ENCODE measurements at regions not wholly inside any gene's neighbourhood (a gene's known extent, or its start where the extent isn't known, plus 50 kb on each side); places are given as distances from the start of the nearest gene placed in this dataset.

DNA sequence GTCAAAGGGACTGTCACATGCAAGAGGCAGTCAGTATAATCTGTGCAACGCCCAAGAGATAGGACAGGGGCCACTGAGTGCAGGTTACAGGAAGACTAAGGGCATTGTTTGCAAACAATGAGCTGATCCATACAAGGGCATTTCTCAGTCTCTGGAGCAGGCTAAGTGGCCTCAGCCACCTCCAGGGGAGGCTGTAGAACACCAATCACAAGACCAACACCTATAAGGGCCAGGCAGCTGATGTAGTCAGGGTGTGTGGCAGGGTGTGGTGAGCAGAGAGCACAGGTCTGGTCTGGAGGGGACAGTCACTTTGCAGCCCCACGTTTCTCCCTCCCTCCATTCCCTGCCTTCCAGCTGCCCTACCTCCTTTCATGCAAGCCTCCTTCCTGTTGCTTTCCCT lies 83.2 kb upstream of the ADRA1B start:
- TF ChIP-seq PAX5 (IDR thresholded peaks at IDR 0.05; ENCODE audit: insufficient read depth, low read length, severe bottlenecking) (no peak), TAF1 (IDR thresholded peaks at IDR 0.05; ENCODE audit: low read depth, low read length) (no peak), POLR2AphosphoS5 (IDR thresholded peaks at IDR 0.05; ENCODE audit: low read depth, low read length) (no peak)
- FAIRE-seq = no peak
- no peak for DNase-seq (ENCODE audit: insufficient read length, low spot score)

- no peak for FAIRE-seq
- DNase-seq (ENCODE audit: insufficient read length, low spot score) = no peak
- no peak for TF ChIP-seq TAF1 (IDR thresholded peaks at IDR 0.05; ENCODE audit: low read depth, low read length)
- TF ChIP-seq POLR2AphosphoS5 (IDR thresholded peaks at IDR 0.05; ENCODE audit: low read depth, low read length) = no peak
- TF ChIP-seq POLR2A (IDR thresholded peaks at IDR 0.05; ENCODE audit: low read depth, low read length) = no peak
- no peak for TF ChIP-seq SPI1 (IDR thresholded peaks at IDR 0.05; ENCODE audit: low read depth, low read length)
- no peak for TF ChIP-seq PAX5 (IDR thresholded peaks at IDR 0.05; ENCODE audit: insufficient read depth, low read length, severe bottlenecking)
- no peak for TF ChIP-seq POU2F2 (IDR thresholded peaks at IDR 0.05; ENCODE audit: low read depth, low read length)
Measured at GRCh38 chr5:159833846-159834245, 82.4 kb upstream of the ADRA1B start.

DNA sequence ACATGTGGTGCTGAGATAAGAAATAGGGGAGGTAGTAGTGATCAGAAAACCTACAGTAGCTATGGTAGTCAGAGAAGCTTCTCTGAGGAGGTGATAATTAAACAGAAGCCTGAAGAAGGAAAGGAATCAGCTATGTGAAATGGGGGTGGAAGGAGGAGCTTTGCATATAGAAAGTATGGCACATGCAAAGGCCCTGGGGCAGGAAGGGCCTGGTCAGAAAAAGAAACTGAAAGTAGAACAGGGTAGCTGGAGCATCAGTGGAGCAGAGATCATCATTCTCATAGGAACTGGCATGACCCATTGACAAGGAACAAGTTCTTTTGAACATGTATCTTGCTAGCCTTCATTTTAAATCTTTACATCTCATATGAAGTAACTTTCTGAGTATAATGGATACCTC lies 80.7 kb upstream of the ADRA1B start:
- DNase-seq (ENCODE audit: insufficient read length, low spot score) = no peak
- no peak for FAIRE-seq
- no peak for TF ChIP-seq PAX5 (IDR thresholded peaks at IDR 0.05; ENCODE audit: insufficient read depth, low read length, severe bottlenecking)
- no peak for TF ChIP-seq POU2F2 (IDR thresholded peaks at IDR 0.05; ENCODE audit: low read depth, low read length)
- no peak for TF ChIP-seq POLR2AphosphoS5 (IDR thresholded peaks at IDR 0.05; ENCODE audit: low read depth, low read length)
- TF ChIP-seq SPI1 (IDR thresholded peaks at IDR 0.05; ENCODE audit: low read depth, low read length) = no peak
- TF ChIP-seq TAF1 (IDR thresholded peaks at IDR 0.05; ENCODE audit: low read depth, low read length) = no peak
- TF ChIP-seq POLR2A (IDR thresholded peaks at IDR 0.05; ENCODE audit: low read depth, low read length) = no peak

- no peak for DNase-seq (ENCODE audit: insufficient read length, low spot score)
- TF ChIP-seq POLR2A (IDR thresholded peaks at IDR 0.05; ENCODE audit: low read depth, low read length) (no peak), PAX5 (IDR thresholded peaks at IDR 0.05; ENCODE audit: insufficient read depth, low read length, severe bottlenecking) (no peak), POLR2AphosphoS5 (IDR thresholded peaks at IDR 0.05; ENCODE audit: low read depth, low read length) (no peak), POU2F2 (IDR thresholded peaks at IDR 0.05; ENCODE audit: low read depth, low read length) (no peak), SPI1 (IDR thresholded peaks at IDR 0.05; ENCODE audit: low read depth, low read length) (no peak), TAF1 (IDR thresholded peaks at IDR 0.05; ENCODE audit: low read depth, low read length) (no peak)
- FAIRE-seq = no peak
Measured at GRCh38 chr5:159836691-159837090, 79.6 kb upstream of the ADRA1B start.

DNA sequence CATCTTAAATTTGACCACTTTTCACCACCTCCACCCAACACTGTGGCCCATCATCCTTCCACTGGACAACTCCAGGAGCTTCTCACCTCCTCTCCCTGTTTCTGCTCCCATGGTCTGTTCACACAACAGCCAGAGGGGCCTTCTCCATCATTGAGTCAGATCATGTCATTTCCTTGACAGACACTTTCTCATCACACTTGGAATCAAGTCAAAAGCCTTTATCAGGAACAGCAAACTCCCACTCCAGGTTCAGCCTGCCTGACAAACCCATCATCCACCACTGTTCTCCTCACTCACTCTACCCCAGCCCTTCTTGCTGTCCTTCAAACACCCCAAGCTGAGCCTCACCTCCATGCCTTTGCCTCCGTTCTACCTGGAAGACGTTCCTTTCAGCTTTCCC lies 78.4 kb upstream of the ADRA1B start:
- TF ChIP-seq PAX5 (IDR thresholded peaks at IDR 0.05; ENCODE audit: insufficient read depth, low read length, severe bottlenecking) (no peak), POLR2AphosphoS5 (IDR thresholded peaks at IDR 0.05; ENCODE audit: low read depth, low read length) (no peak), POLR2A (IDR thresholded peaks at IDR 0.05; ENCODE audit: low read depth, low read length) (no peak), SPI1 (IDR thresholded peaks at IDR 0.05; ENCODE audit: low read depth, low read length) (no peak), TAF1 (IDR thresholded peaks at IDR 0.05; ENCODE audit: low read depth, low read length) (no peak), POU2F2 (IDR thresholded peaks at IDR 0.05; ENCODE audit: low read depth, low read length) (no peak)
- FAIRE-seq = no peak
- no peak for DNase-seq (ENCODE audit: insufficient read length, low spot score)

GRCh38 chr5:159838551-159839222 lies 77.6 kb upstream of the ADRA1B start:
- TF ChIP-seq TAF1 (IDR thresholded peaks at IDR 0.05; ENCODE audit: low read depth, low read length) (no peak), POLR2AphosphoS5 (IDR thresholded peaks at IDR 0.05; ENCODE audit: low read depth, low read length) (no peak), POU2F2 (IDR thresholded peaks at IDR 0.05; ENCODE audit: low read depth, low read length) (no peak), POLR2A (IDR thresholded peaks at IDR 0.05; ENCODE audit: low read depth, low read length) (no peak), SPI1 (IDR thresholded peaks at IDR 0.05; ENCODE audit: low read depth, low read length) (no peak), PAX5 (IDR thresholded peaks at IDR 0.05; ENCODE audit: insufficient read depth, low read length, severe bottlenecking) (no peak)
- no peak for FAIRE-seq
- DNase-seq (ENCODE audit: insufficient read length, low spot score) = no peak

DNA sequence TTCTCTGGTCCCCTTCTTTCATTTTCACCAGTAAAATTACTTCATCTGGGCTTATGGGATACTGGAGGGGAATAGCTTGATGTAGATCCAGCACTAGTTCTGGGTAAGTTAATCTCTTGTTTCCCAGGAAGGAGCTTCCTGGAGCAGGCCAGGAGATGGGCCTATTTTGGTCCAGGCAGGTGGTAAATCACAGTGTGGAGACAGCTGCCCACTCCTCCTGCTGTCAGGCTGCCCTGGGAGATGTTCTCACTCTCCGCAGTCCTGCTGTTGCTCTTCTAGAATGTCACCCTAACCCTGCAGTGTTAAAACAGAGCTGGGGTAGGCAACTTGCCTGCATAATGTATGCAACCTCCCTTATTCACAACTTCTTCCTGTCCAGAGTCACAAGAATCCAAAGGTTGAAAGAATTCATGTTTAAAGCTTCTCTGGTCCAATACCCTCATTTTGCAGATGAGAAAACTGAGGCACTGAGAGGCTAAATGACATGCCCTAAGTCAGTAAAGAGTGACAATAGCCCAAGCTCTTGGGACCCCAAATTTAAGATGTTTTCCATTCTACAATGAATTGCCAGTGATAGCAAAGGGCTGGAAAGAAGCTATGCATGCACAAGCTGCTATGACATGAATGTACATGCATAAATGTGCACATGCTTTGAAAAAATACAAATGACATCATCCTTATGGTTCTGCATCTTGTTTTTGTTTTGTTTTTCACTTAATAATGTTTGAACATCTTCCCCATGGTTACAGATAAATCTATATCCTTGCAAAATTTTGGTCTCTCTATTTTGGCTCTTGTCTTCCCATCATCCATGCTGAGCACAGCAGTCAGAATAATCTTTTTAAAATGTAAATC lies 71.8 kb upstream of the ADRA1B start:
- TF ChIP-seq PAX5 (IDR thresholded peaks at IDR 0.05; ENCODE audit: insufficient read depth, low read length, severe bottlenecking) = no peak
- no peak for TF ChIP-seq TAF1 (IDR thresholded peaks at IDR 0.05; ENCODE audit: low read depth, low read length)
- TF ChIP-seq POLR2AphosphoS5 (IDR thresholded peaks at IDR 0.05; ENCODE audit: low read depth, low read length) = no peak
- no peak for TF ChIP-seq POLR2A (IDR thresholded peaks at IDR 0.05; ENCODE audit: low read depth, low read length)
- no peak for TF ChIP-seq POU2F2 (IDR thresholded peaks at IDR 0.05; ENCODE audit: low read depth, low read length)
- TF ChIP-seq SPI1 (IDR thresholded peaks at IDR 0.05; ENCODE audit: low read depth, low read length) = no peak
- FAIRE-seq (no peak), DNase-seq (ENCODE audit: insufficient read length, low spot score) (no peak)

GRCh38 chr5:159849437-159850083 lies 66.7 kb upstream of the ADRA1B start:
- DNase-seq (ENCODE audit: insufficient read length, low spot score) (no peak), FAIRE-seq (no peak)
- TF ChIP-seq POU2F2 (IDR thresholded peaks at IDR 0.05; ENCODE audit: low read depth, low read length) (no peak), SPI1 (IDR thresholded peaks at IDR 0.05; ENCODE audit: low read depth, low read length) (no peak), TAF1 (IDR thresholded peaks at IDR 0.05; ENCODE audit: low read depth, low read length) (no peak), POLR2A (IDR thresholded peaks at IDR 0.05; ENCODE audit: low read depth, low read length) (no peak), POLR2AphosphoS5 (IDR thresholded peaks at IDR 0.05; ENCODE audit: low read depth, low read length) (no peak), PAX5 (IDR thresholded peaks at IDR 0.05; ENCODE audit: insufficient read depth, low read length, severe bottlenecking) (no peak)

DNA sequence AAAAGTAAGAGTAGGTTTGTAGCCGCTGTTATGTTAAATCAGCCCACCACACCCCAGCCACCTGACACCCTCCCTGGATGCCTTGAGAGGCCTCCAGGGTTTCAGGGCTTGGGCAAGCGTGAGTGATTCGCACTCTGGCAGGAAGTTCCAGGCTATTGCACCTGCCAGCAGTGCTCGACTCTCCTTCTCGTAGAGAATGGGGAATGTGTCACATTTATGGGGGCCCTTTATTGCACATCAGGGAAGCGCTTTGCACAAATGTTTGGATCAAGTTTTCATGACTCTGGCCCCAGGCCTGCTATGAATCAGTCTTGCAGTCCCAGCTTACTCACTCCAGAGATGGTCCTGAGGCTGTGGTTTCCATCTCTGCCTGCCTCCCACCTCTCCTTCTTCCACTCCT lies 66.1 kb upstream of the ADRA1B start:
- TF ChIP-seq SPI1 (IDR thresholded peaks at IDR 0.05; ENCODE audit: low read depth, low read length) = no peak
- TF ChIP-seq POLR2A (IDR thresholded peaks at IDR 0.05; ENCODE audit: low read depth, low read length) = no peak
- no peak for TF ChIP-seq PAX5 (IDR thresholded peaks at IDR 0.05; ENCODE audit: insufficient read depth, low read length, severe bottlenecking)
- no peak for TF ChIP-seq TAF1 (IDR thresholded peaks at IDR 0.05; ENCODE audit: low read depth, low read length)
- no peak for TF ChIP-seq POU2F2 (IDR thresholded peaks at IDR 0.05; ENCODE audit: low read depth, low read length)
- TF ChIP-seq POLR2AphosphoS5 (IDR thresholded peaks at IDR 0.05; ENCODE audit: low read depth, low read length) = no peak
- DNase-seq (ENCODE audit: insufficient read length, low spot score) = no peak
- FAIRE-seq = no peak
